ENCODE measurements at regions not wholly inside any gene's neighbourhood (a gene's known extent, or its start where the extent isn't known, plus 50 kb on each side); places are given as distances from the start of the nearest gene placed in this dataset.

DNA sequence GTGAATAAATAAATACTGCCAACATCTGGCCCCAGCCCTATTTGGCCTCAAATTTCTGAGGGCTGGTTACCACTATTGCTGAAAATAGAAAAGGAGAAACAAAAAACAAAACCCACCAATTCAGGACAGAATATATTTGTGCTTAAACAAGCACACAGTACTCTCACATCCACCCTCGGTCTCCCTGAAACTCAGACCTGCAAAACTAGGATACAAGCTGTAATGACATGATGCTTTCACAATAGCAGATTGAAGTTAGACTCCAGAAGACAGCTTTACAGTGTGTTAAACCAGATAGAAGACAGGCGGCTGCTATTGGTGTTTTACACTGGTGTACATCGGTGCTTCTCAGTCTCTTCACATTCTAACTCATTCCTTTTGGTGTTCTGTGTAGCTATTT lies 214.9 kb upstream of the DMRT1 start:
- ATAC-seq (no peak), DNase-seq (peak in 2 of 4 donors; percentile 29 to 39)
- TF ChIP-seq, protein P1, sequence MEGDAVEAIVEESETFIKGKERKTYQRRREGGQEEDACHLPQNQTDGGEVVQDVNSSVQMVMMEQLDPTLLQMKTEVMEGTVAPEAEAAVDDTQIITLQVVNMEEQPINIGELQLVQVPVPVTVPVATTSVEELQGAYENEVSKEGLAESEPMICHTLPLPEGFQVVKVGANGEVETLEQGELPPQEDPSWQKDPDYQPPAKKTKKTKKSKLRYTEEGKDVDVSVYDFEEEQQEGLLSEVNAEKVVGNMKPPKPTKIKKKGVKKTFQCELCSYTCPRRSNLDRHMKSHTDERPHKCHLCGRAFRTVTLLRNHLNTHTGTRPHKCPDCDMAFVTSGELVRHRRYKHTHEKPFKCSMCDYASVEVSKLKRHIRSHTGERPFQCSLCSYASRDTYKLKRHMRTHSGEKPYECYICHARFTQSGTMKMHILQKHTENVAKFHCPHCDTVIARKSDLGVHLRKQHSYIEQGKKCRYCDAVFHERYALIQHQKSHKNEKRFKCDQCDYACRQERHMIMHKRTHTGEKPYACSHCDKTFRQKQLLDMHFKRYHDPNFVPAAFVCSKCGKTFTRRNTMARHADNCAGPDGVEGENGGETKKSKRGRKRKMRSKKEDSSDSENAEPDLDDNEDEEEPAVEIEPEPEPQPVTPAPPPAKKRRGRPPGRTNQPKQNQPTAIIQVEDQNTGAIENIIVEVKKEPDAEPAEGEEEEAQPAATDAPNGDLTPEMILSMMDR (IDR thresholded peaks at IDR 0.05): no peak
- peaks cover 0 to 3% of the 10 kb centered on the region in 2 donors for H3K4me1 ChIP-seq
- H3K9me3 ChIP-seq: no peaks in the 10 kb centered on the region
- no peaks in the 10 kb centered on the region for H3K27me3 ChIP-seq
- H3K27ac ChIP-seq: no peak overlapping the region
- H3K36me3 ChIP-seq: no peaks in the 10 kb centered on the region
- no peak overlapping the region for H3K4me3 ChIP-seq
- intact Hi-C loops (cut with DNase I): no loop called here

DNA sequence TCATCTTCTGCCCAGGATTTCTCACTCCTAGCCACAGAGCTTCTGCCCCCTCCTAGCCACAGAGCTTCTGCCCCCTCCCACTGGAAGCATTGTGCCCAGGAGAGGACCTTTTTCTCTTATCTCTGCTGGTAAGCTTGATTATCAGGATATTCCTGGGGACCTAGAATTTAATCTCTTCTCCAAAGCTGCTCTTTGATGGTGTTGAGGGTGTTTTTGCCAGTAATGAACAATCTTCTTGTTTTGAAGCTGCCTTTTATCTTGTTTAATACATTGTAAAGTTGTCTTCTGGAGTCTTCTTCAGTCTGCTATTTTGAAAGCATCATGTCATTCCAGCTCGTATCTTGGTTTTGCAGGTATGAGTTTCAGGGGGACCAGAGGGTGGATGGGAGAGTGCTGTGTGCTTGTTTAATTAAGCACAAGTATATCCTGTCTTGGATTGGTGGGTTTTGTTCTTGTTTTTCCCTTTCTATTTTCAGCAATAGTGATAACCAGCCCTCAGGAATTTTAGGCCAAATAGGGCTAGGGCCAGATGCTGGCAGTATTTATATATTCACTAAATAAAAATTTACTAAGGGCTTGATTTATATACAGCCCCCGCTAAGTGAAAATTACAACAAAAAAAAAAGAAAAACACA lies 214.0 kb upstream of the DMRT1 start:
- no peak overlapping the region for H3K4me3 ChIP-seq
- no peak overlapping the region for H3K27ac ChIP-seq
- DNase-seq (no peak), ATAC-seq (no peak)
- no peaks in the 10 kb centered on the region for H3K4me1 ChIP-seq
- H3K9me3 ChIP-seq: no peaks in the 10 kb centered on the region
- TF ChIP-seq, protein P1 (IDR thresholded peaks at IDR 0.05): no peak
- no peaks in the 10 kb centered on the region for H3K36me3 ChIP-seq
- no peaks in the 10 kb centered on the region for H3K27me3 ChIP-seq
- intact Hi-C loops (cut with DNase I): no loop called here

DNA sequence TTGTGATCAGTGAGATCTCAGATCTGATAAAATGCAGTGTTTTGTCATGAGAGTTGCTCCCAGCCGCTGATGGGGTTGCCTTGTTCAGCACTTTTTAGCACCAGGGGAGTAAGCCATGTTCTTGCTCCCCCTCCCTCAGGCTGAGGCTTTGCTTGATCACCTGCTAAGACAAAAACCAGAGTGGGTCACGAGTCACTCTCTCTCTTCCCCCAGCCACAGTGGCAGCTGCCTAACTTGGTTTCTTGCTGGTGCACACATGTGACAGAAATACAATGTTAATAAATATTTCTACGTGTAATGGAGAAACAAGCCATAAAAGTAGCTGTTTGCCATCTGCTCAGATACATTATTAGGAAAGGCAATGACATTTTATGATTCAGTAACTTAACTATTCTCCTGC lies 212.4 kb upstream of the DMRT1 start:
- TF ChIP-seq, protein P1 (IDR thresholded peaks at IDR 0.05): no peak
- ATAC-seq (no peak), DNase-seq (no peak)
- Histone ChIP-seq H3K4me3 (no peak overlapping the region), H3K4me1 (no peaks in the 10 kb centered on the region), H3K36me3 (no peaks in the 10 kb centered on the region), H3K27ac (no peak overlapping the region), H3K27me3 (no peaks in the 10 kb centered on the region), H3K9me3 (peaks cover 0 to 5% of the 10 kb centered on the region in 2 donors)
- intact Hi-C loops (cut with DNase I): no loop called here

DNA sequence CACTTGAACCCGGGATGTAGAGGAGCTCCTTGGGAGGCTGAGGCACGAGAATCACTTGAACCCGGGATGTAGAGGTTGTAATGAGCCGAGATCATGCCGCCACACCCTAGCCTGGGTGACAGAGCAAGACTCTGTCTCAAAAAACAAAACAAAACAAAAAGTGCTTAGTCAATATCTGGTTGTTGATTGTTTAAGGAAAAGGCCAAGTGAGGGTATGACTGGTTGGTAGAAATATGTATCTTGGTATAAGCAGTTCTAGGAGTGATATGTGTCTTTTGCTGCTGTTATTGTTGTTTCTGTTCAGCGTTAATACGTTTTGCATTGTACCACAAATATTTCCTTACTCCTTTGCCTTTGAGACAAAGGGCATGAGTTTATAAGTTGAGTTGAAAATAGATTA lies 210.7 kb upstream of the DMRT1 start:
- intact Hi-C loops (cut with DNase I): no loop called here
- Histone ChIP-seq H3K27me3 (no peaks in the 10 kb centered on the region), H3K36me3 (no peaks in the 10 kb centered on the region), H3K4me3 (no peak overlapping the region), H3K27ac (no peak overlapping the region), H3K4me1 (no peaks in the 10 kb centered on the region), H3K9me3 (peaks cover 0 to 6% of the 10 kb centered on the region in 2 donors)
- TF ChIP-seq, protein P1 (IDR thresholded peaks at IDR 0.05): no peak
- ATAC-seq (no peak), DNase-seq (no peak)

DNA sequence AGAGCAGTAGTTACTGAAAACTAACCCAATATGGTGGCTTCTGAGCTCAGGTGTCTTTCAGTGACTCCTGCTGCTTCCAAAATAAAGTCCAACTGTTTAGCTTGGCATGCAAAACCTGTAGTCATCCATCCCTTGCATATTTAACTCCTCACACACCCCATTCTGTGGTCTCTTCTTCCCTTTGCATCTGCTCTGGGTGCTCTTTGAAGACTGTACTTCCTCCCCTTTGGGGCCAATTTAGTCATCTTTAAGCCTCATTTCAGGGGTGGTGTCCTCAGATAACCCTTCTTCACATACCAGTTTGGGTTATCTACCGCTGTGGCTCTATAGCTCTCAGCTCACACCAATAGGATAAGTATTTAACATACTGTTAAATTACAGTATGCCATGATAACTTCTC lies 209.9 kb upstream of the DMRT1 start:
- no peak overlapping the region for H3K4me3 ChIP-seq
- ATAC-seq (no peak), DNase-seq (no peak)
- H3K4me1 ChIP-seq: no peaks in the 10 kb centered on the region
- intact Hi-C loops (cut with DNase I): no loop called here
- no peaks in the 10 kb centered on the region for H3K27me3 ChIP-seq
- no peak overlapping the region for H3K27ac ChIP-seq
- peaks cover 0 to 6% of the 10 kb centered on the region in 2 donors for H3K9me3 ChIP-seq
- no peaks in the 10 kb centered on the region for H3K36me3 ChIP-seq
- TF ChIP-seq, protein P1 (IDR thresholded peaks at IDR 0.05): no peak

Data from left lung (tissue), 4 donors.